ENCODE measurements at regions not wholly inside any gene's neighbourhood (a gene's known extent, or its start where the extent isn't known, plus 50 kb on each side); places are given as distances from the start of the nearest gene placed in this dataset.
"Not testable (repeated sequence)": the region's sequence is repeated elsewhere in the genome, so short reads cannot be mapped to it uniquely, and the experiment has no call there.

- H4K20me1 ChIP-seq (ENCODE audit: insufficient read depth); ATAC-seq; H3K9ac ChIP-seq (ENCODE audit: low read length); H3K4me3 ChIP-seq (replicated peaks in 1 of 2; ENCODE audit: low read depth in 1 of 2, low read length in 2 of 2); H3K9me3 ChIP-seq (ENCODE audit: control insufficient read depth in 1 of 2, insufficient read depth in 1 of 2, low read depth in 1 of 2, low read length in 2 of 2); BruUV-seq (replicated peaks); H3K36me3 ChIP-seq (ENCODE audit: control insufficient read depth in 1 of 2, insufficient read depth in 2 of 2, low read length in 2 of 2); intact Hi-C loops (cut with micrococcal nuclease); H3K27ac ChIP-seq (ENCODE audit: low read depth, low read length); CTCF ChIA-PET; H3K9me2 ChIP-seq (ENCODE audit: insufficient read depth); H3K4me1 ChIP-seq (ENCODE audit: control insufficient read depth in 1 of 2, insufficient read depth in 2 of 2, low read length in 2 of 2); H2AFZ ChIP-seq (ENCODE audit: low read depth, low read length, poor library complexity, severe bottlenecking); H3K79me2 ChIP-seq (ENCODE audit: insufficient read depth, low read length); DNase-seq (ENCODE audit: low read depth, low spot score); POLR2A ChIA-PET; RAD21 ChIA-PET (ENCODE audit: low non-redundant PET in 1 of 2, low total read pairs in 2 of 2, uncharacterized antibody in 2 of 2, unreplicated experiment in 2 of 2); H3K4me2 ChIP-seq (ENCODE audit: low read length); H3K27me3 ChIP-seq (ENCODE audit: insufficient read depth, low read length): not testable (repeated sequence)
These were observed 96.6 kb upstream of the ZNG1F start for GRCh38 chr9:41285744-41286143.

- CTCF ChIA-PET; BruUV-seq (replicated peaks): not testable (repeated sequence)
- peak; percentile 38 for ATAC-seq
These were observed 91.5 kb upstream of the ZNG1F start for GRCh38 chr9:41280299-41281238.

GRCh38 chr9:41279437-41279836 is 90.3 kb upstream of the ZNG1F start:
- H3K9ac ChIP-seq (ENCODE audit: low read length); CTCF ChIA-PET; H3K9me2 ChIP-seq (ENCODE audit: insufficient read depth); H3K4me3 ChIP-seq (replicated peaks in 1 of 2; ENCODE audit: low read depth in 1 of 2, low read length in 2 of 2); H3K9me3 ChIP-seq (ENCODE audit: control insufficient read depth in 1 of 2, insufficient read depth in 1 of 2, low read depth in 1 of 2, low read length in 2 of 2); H2AFZ ChIP-seq (ENCODE audit: low read depth, low read length, poor library complexity, severe bottlenecking); H4K20me1 ChIP-seq (ENCODE audit: insufficient read depth); H3K79me2 ChIP-seq (ENCODE audit: insufficient read depth, low read length); RAD21 ChIA-PET (ENCODE audit: low non-redundant PET in 1 of 2, low total read pairs in 2 of 2, uncharacterized antibody in 2 of 2, unreplicated experiment in 2 of 2); BruUV-seq (replicated peaks); H3K27ac ChIP-seq (ENCODE audit: low read depth, low read length); H3K36me3 ChIP-seq (ENCODE audit: control insufficient read depth in 1 of 2, insufficient read depth in 2 of 2, low read length in 2 of 2); intact Hi-C loops (cut with micrococcal nuclease); ATAC-seq; H3K27me3 ChIP-seq (ENCODE audit: insufficient read depth, low read length); H3K4me1 ChIP-seq (ENCODE audit: control insufficient read depth in 1 of 2, insufficient read depth in 2 of 2, low read length in 2 of 2); POLR2A ChIA-PET; H3K4me2 ChIP-seq (ENCODE audit: low read length); DNase-seq (ENCODE audit: low read depth, low spot score): not testable (repeated sequence)

More at GRCh38 chr9:41280299-41281238, 91.5 kb upstream of the ZNG1F start:
- H3K4me1 ChIP-seq (ENCODE audit: control insufficient read depth in 1 of 2, insufficient read depth in 2 of 2, low read length in 2 of 2); H3K27ac ChIP-seq (ENCODE audit: low read depth, low read length); H3K9me3 ChIP-seq (ENCODE audit: control insufficient read depth in 1 of 2, insufficient read depth in 1 of 2, low read depth in 1 of 2, low read length in 2 of 2); H3K9me2 ChIP-seq (ENCODE audit: insufficient read depth); H3K27me3 ChIP-seq (ENCODE audit: insufficient read depth, low read length); H3K36me3 ChIP-seq (ENCODE audit: control insufficient read depth in 1 of 2, insufficient read depth in 2 of 2, low read length in 2 of 2); H4K20me1 ChIP-seq (ENCODE audit: insufficient read depth); H3K4me2 ChIP-seq (ENCODE audit: low read length); H2AFZ ChIP-seq (ENCODE audit: low read depth, low read length, poor library complexity, severe bottlenecking); RAD21 ChIA-PET (ENCODE audit: low non-redundant PET in 1 of 2, low total read pairs in 2 of 2, uncharacterized antibody in 2 of 2, unreplicated experiment in 2 of 2); POLR2A ChIA-PET; H3K79me2 ChIP-seq (ENCODE audit: insufficient read depth, low read length); H3K9ac ChIP-seq (ENCODE audit: low read length); DNase-seq (ENCODE audit: low read depth, low spot score); intact Hi-C loops (cut with micrococcal nuclease); H3K4me3 ChIP-seq (replicated peaks in 1 of 2; ENCODE audit: low read depth in 1 of 2, low read length in 2 of 2): not testable (repeated sequence)

GRCh38 chr9:41279033-41279432 is 89.9 kb upstream of the ZNG1F start:
- DNase-seq (ENCODE audit: low read depth, low spot score); CTCF ChIA-PET; BruUV-seq (replicated peaks); RAD21 ChIA-PET (ENCODE audit: low non-redundant PET in 1 of 2, low total read pairs in 2 of 2, uncharacterized antibody in 2 of 2, unreplicated experiment in 2 of 2); H3K9me3 ChIP-seq (ENCODE audit: control insufficient read depth in 1 of 2, insufficient read depth in 1 of 2, low read depth in 1 of 2, low read length in 2 of 2); ATAC-seq; intact Hi-C loops (cut with micrococcal nuclease); H4K20me1 ChIP-seq (ENCODE audit: insufficient read depth); H3K4me1 ChIP-seq (ENCODE audit: control insufficient read depth in 1 of 2, insufficient read depth in 2 of 2, low read length in 2 of 2); H3K9ac ChIP-seq (ENCODE audit: low read length); H3K36me3 ChIP-seq (ENCODE audit: control insufficient read depth in 1 of 2, insufficient read depth in 2 of 2, low read length in 2 of 2); H3K4me2 ChIP-seq (ENCODE audit: low read length); H3K27ac ChIP-seq (ENCODE audit: low read depth, low read length); H2AFZ ChIP-seq (ENCODE audit: low read depth, low read length, poor library complexity, severe bottlenecking); H3K79me2 ChIP-seq (ENCODE audit: insufficient read depth, low read length); H3K9me2 ChIP-seq (ENCODE audit: insufficient read depth); POLR2A ChIA-PET; H3K27me3 ChIP-seq (ENCODE audit: insufficient read depth, low read length); H3K4me3 ChIP-seq (replicated peaks in 1 of 2; ENCODE audit: low read depth in 1 of 2, low read length in 2 of 2): not testable (repeated sequence)

All from HCT116 (cell line).